Astrocyte (in vitro differentiated cells and primary cell): ENCODE measurements at regions not wholly inside any gene's neighbourhood (a gene's known extent, or its start where the extent isn't known, plus 50 kb on each side); places are given as distances from the start of the nearest gene placed in this dataset.

ENCODE experiments used
- CTCF ChIP-seq: IDR thresholded peaks from 2 replicates; pipeline ENCODE4 v1.5.1; 2011; ENCODE audit warnings: low read depth, mild to moderate bottlenecking, inconsistent platforms, low read length, moderate library complexity; ENCODE audit not compliant: insufficient read depth
- EZH2 ChIP-seq: IDR thresholded peaks from 2 replicates; pipeline ENCODE4 v1.6.1; 2012; ENCODE audit warnings: mild to moderate bottlenecking, low read length, inconsistent platforms; ENCODE audit not compliant: insufficient read depth

GRCh38 chr11:27287205-27287604 lies 75.8 kb downstream of the CCDC34 start:
- TF ChIP-seq CTCF (no peak), EZH2 (no peak)
